ENCODE measurements at regions not wholly inside any gene's neighbourhood (a gene's known extent, or its start where the extent isn't known, plus 50 kb on each side); places are given as distances from the start of the nearest gene placed in this dataset.

DNA sequence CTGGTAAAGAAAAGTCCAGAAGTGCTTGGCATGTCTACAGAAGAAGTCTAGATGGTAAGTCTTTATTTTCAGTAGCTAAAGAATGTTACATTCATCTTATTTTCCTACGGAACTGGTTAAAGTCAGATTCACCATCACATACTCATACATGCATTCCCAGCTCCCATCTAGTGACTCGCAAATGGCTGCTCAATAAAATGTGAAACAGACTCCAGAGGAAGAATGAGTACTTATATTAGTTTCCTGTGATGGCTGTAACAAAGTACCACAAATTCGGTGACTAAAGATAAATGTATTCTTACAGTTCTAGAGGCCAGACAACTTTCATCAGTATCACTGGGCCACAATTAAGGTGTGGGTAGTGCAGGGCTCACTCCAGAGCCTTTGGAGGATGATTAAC lies 797.2 kb downstream of the SATB2 start:
- intact Hi-C loops (cut with DNase I; ENCODE audit: low total_unique reads): no loop called here

DNA sequence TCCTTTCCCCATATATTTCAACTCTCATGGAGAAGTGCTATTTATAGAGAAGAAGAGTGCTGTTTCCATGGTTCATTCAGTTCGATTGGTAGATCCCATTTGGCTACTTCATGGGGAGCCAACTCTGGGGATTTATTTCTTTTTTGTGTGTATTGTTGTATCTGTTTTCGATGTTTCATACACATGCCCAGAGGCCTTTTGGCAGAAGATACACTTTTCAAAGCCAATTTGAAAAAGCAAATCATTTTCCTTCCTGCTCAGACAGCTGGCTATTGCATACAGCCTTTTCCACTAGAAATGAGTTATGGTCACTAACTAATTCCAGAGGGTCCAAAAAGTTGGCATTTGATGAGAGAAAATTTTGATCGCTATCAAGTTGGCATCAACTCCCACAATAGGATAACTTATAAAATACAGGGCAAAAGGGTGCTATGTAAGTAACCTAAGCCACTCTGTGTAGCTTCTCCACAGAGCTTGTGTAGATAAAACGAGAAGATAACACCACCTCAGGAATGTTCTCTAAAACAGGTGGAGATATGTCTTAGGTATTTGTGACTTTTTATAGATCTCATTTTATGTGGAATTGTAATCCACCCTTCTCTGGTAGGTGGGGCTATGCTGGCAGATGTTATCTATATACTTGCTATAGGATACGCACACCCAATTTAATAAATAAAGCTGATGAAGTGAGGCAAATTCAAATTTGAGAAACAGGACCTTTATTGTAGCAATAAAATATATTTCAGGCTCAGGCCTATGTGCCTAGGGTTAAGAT lies 798.5 kb downstream of the SATB2 start:
- no peaks in the 10 kb centered on the region for H3K9me3 ChIP-seq
- no peaks in the 10 kb centered on the region for H3K4me1 ChIP-seq
- no peaks in the 10 kb centered on the region for H3K27me3 ChIP-seq
- TF ChIP-seq, protein P1, sequence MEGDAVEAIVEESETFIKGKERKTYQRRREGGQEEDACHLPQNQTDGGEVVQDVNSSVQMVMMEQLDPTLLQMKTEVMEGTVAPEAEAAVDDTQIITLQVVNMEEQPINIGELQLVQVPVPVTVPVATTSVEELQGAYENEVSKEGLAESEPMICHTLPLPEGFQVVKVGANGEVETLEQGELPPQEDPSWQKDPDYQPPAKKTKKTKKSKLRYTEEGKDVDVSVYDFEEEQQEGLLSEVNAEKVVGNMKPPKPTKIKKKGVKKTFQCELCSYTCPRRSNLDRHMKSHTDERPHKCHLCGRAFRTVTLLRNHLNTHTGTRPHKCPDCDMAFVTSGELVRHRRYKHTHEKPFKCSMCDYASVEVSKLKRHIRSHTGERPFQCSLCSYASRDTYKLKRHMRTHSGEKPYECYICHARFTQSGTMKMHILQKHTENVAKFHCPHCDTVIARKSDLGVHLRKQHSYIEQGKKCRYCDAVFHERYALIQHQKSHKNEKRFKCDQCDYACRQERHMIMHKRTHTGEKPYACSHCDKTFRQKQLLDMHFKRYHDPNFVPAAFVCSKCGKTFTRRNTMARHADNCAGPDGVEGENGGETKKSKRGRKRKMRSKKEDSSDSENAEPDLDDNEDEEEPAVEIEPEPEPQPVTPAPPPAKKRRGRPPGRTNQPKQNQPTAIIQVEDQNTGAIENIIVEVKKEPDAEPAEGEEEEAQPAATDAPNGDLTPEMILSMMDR (IDR thresholded peaks at IDR 0.05): no peak
- TF ChIP-seq POLR2A (IDR thresholded peaks at IDR 0.05) (no peak), POLR2AphosphoS5 (IDR thresholded peaks at IDR 0.05) (no peak), EP300 (IDR thresholded peaks at IDR 0.05) (no peak)
- peak in 1 of 2 donors; percentile 8 for DNase-seq
- H3K27ac ChIP-seq: no peak overlapping the region
- intact Hi-C loops (cut with DNase I; ENCODE audit: low total_unique reads): no loop called here
- 76 to 80% (median 77%) methylated on average over 5 of the region's 5 CpGs for WGBS, 5 donors
- H3K36me3 ChIP-seq: no peaks in the 10 kb centered on the region
- H3K4me3 ChIP-seq: no peak overlapping the region

More for the DNA sequence above, 797.2 kb downstream of the SATB2 start:
- Histone ChIP-seq H3K4me1 (no peaks in the 10 kb centered on the region), H3K36me3 (no peaks in the 10 kb centered on the region), H3K9me3 (no peaks in the 10 kb centered on the region), H3K27me3 (no peaks in the 10 kb centered on the region), H3K4me3 (no peak overlapping the region), H3K27ac (no peak overlapping the region)
- no peak for DNase-seq
- WGBS, 5 donors: 81 to 90% (median 85%) methylated on average over 3 of the region's 3 CpGs
- no peak for TF ChIP-seq EP300 (IDR thresholded peaks at IDR 0.05)
- no peak for TF ChIP-seq POLR2AphosphoS5 (IDR thresholded peaks at IDR 0.05)
- TF ChIP-seq POLR2A (IDR thresholded peaks at IDR 0.05): no peak
- TF ChIP-seq, protein P1 (IDR thresholded peaks at IDR 0.05): no peak

DNA sequence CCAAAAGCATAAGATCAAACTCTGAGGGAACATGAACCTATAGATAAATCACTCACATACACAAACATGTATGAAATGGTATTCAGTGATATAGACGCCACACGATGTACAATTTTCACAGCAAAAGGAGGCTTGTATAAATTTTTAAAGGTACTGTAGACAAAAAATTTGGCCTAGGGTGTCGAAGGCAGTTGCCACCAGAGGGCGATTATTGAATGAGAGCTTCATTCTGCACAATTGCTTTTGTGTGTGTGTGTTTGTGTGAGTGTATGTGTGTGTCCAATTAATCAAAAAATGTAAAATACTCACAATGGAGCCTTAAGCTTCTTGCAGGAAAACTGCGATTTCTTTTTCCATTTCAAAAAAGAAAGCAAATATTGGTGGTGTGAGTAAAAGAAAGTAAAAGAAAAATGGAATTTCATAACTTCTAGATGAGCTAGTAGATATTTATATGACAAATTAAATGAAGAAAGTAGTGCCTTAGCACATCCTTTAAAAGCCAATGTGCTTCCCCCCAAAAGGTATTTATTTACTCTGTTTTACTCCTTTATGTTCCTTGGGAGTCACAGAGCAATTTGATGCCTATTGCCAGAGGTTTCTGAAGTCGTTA lies 800.1 kb downstream of the SATB2 start:
- WGBS, 5 donors: 29 to 40% (median 31%) methylated on average over 6 of the region's 6 CpGs
- H3K27ac ChIP-seq: no peak overlapping the region
- no peaks in the 10 kb centered on the region for H3K4me1 ChIP-seq
- intact Hi-C loops (cut with DNase I; ENCODE audit: low total_unique reads): no loop called here
- peak in 1 of 2 donors; percentile 25 for DNase-seq
- H3K9me3 ChIP-seq: no peaks in the 10 kb centered on the region
- no peak overlapping the region for H3K4me3 ChIP-seq
- TF ChIP-seq EP300 (IDR thresholded peaks at IDR 0.05) (no peak), POLR2A (IDR thresholded peaks at IDR 0.05) (no peak), POLR2AphosphoS5 (IDR thresholded peaks at IDR 0.05) (no peak)
- TF ChIP-seq, protein P1 (IDR thresholded peaks at IDR 0.05): peak in 4 of 7 experiments; percentile 13 to 33 (median 16)
- H3K36me3 ChIP-seq: no peaks in the 10 kb centered on the region
- H3K27me3 ChIP-seq: no peaks in the 10 kb centered on the region

DNA sequence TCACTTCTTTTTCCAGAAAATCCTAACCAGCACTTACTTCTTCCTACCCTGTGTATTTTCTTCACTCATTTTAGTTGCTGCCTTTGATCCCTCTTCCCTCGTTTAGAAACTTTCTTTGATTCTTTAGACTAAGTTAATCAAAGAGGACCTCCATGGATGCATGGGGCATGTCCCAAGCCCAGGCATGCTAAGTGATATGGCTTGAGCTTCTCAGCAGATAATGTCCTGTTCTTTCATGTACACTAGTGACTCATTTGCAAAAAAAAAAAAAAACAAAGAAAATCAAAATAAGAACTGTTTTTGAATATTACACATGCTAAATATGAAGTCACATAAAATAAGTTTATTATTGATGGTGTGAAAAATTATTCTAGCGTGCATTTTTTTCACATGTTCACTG lies 800.9 kb downstream of the SATB2 start:
- no peak for DNase-seq
- WGBS, 5 donors: 52 to 67% (median 60%) methylated on average over 2 of the region's 2 CpGs
- intact Hi-C loops (cut with DNase I; ENCODE audit: low total_unique reads): no loop called here
- Histone ChIP-seq H3K27ac (no peak overlapping the region), H3K4me1 (no peaks in the 10 kb centered on the region), H3K4me3 (no peak overlapping the region), H3K9me3 (no peaks in the 10 kb centered on the region), H3K36me3 (no peaks in the 10 kb centered on the region), H3K27me3 (no peaks in the 10 kb centered on the region)
- TF ChIP-seq, protein P1 (IDR thresholded peaks at IDR 0.05): no peak
- TF ChIP-seq POLR2AphosphoS5 (IDR thresholded peaks at IDR 0.05): no peak
- TF ChIP-seq EP300 (IDR thresholded peaks at IDR 0.05): no peak
- TF ChIP-seq POLR2A (IDR thresholded peaks at IDR 0.05): no peak

Data from stomach (tissue), 8 donors.